ENCODE measurements at regions not wholly inside any gene's neighbourhood (a gene's known extent, or its start where the extent isn't known, plus 50 kb on each side); places are given as distances from the start of the nearest gene placed in this dataset.

DNA sequence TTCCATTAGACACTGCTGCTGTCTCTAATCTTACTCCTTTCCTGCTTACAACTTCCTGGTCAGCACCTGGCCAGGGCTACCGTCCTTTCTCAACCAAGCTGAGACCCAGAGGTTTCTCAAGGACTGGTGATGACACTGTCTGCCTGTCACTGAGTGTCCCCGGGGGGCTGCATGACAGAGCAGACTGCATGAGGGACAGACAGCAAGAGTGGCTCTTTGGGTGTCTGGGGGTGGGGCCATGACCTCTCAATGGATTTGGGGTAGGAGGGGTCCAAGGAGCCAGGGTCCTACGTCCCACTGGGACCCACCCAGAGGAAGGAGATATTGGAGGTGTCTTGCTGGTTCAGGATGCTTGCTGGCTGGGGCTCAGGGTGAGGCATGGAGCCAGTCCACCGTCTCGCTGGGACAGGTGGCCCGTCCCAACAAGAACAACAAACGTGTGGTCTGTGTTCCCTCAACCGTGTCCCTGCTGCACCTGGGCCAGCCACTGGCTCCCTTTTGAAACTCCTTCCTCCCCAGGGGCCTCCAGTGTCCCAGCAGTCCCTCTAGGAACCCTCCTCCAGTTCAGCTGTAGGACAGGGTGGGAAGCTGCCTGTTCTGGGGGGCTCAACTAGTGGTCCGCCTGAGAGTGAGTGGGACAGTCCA is 344.6 kb upstream of the AJAP1 start:
- DNase-seq (ENCODE audit: extremely low read depth, low read depth), result no peak
- TF ChIP-seq, protein P1, sequence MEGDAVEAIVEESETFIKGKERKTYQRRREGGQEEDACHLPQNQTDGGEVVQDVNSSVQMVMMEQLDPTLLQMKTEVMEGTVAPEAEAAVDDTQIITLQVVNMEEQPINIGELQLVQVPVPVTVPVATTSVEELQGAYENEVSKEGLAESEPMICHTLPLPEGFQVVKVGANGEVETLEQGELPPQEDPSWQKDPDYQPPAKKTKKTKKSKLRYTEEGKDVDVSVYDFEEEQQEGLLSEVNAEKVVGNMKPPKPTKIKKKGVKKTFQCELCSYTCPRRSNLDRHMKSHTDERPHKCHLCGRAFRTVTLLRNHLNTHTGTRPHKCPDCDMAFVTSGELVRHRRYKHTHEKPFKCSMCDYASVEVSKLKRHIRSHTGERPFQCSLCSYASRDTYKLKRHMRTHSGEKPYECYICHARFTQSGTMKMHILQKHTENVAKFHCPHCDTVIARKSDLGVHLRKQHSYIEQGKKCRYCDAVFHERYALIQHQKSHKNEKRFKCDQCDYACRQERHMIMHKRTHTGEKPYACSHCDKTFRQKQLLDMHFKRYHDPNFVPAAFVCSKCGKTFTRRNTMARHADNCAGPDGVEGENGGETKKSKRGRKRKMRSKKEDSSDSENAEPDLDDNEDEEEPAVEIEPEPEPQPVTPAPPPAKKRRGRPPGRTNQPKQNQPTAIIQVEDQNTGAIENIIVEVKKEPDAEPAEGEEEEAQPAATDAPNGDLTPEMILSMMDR (IDR thresholded peaks at IDR 0.05; ENCODE audit: low read depth, low read length, missing control alignments), result no peak
- no peak overlapping the region for H3K4me3 ChIP-seq (replicated peaks; ENCODE audit: low read depth, low read length)

DNA sequence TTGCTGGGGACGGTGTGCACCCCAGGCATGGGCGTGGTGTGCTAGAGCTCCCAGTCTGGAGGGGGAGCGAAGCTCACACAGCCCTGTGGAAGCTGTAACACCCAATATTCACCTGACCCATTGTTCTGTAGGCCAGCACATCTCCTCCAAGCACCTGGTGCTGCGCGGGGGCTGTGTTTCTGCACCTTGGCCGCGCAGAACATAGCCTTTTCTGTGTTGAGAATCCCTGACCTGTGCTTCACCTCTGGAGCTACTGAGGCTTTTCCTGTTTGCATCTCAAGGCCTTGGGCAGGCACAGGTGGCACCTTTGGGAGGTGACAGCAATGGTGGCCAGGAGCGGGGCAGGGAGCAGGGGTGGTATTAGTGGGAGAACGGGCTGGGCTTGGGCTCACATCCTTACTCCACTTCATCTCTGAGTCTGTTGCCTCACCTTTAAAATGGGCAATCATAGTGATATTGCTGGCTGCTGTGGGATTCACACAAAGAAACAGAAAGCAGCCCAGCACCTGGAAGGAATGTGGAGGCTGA is 343.9 kb upstream of the AJAP1 start:
- TF ChIP-seq, protein P1 (IDR thresholded peaks at IDR 0.05; ENCODE audit: low read depth, low read length, missing control alignments), result no peak
- no peak overlapping the region for H3K4me3 ChIP-seq (replicated peaks; ENCODE audit: low read depth, low read length)
- DNase-seq (ENCODE audit: extremely low read depth, low read depth), result no peak

DNA sequence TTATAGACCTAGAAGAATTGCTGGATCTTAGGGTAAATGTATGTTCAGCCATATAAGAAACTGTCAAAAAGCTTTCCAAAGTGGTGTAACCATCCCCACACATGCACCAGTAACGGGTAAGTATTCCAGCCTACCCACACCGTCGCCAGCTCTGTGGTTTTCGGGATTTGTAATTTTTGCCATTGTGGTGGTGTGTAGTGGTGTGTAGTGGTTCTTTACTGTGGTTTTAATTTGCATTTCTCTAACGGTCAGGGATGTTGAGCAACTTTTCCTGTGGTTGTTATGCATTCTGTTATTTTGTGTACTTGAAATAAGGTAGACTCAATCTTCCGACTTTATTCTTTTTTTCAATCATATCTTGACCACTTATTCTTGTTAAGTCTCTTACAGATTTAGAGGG is 342.4 kb upstream of the AJAP1 start:
- DNase-seq (ENCODE audit: extremely low read depth, low read depth), result no peak
- no peak overlapping the region for H3K4me3 ChIP-seq (replicated peaks; ENCODE audit: low read depth, low read length)

GRCh38 chr1:4315202-4315601 is 339.2 kb upstream of the AJAP1 start:
- DNase-seq (ENCODE audit: extremely low read depth, low read depth), result no peak
- TF ChIP-seq, protein P1 (IDR thresholded peaks at IDR 0.05; ENCODE audit: low read depth, low read length, missing control alignments), result no peak
- no peak overlapping the region for H3K4me3 ChIP-seq (replicated peaks; ENCODE audit: low read depth, low read length)

More for the DNA sequence above, 342.4 kb upstream of the AJAP1 start:
- TF ChIP-seq, protein P1 (IDR thresholded peaks at IDR 0.05; ENCODE audit: low read depth, low read length, missing control alignments), result no peak

GRCh38 chr1:4317207-4317606 is 337.2 kb upstream of the AJAP1 start:
- no peak overlapping the region for H3K4me3 ChIP-seq (replicated peaks; ENCODE audit: low read depth, low read length)
- DNase-seq (ENCODE audit: extremely low read depth, low read depth), result no peak
- TF ChIP-seq, protein P1 (IDR thresholded peaks at IDR 0.05; ENCODE audit: low read depth, low read length, missing control alignments), result no peak

DNA sequence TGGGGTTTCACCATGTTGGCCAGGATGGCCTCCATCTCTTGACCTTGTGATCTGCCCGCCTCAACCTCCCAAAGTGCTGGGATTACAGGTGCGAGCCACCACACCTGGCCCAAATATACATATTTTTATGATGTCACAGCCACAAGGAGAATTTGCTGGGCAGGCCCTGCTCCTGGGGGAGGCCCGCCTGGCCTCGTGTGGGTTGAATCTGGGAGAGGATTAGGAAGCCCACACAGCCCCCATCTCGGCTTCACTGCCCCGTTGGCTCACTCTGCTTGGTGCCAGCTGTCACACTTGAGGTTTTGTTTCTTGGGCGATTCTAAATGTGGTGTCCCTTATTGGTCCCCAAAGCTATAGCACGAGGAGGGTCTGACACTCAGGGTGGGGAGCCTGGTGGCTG is 335.7 kb upstream of the AJAP1 start:
- DNase-seq (ENCODE audit: extremely low read depth, low read depth), result no peak
- TF ChIP-seq, protein P1 (IDR thresholded peaks at IDR 0.05; ENCODE audit: low read depth, low read length, missing control alignments), result no peak
- no peak overlapping the region for H3K4me3 ChIP-seq (replicated peaks; ENCODE audit: low read depth, low read length)

GRCh38 chr1:4319496-4319895 is 334.9 kb upstream of the AJAP1 start:
- no peak overlapping the region for H3K4me3 ChIP-seq (replicated peaks; ENCODE audit: low read depth, low read length)
- DNase-seq (ENCODE audit: extremely low read depth, low read depth), result no peak
- TF ChIP-seq, protein P1 (IDR thresholded peaks at IDR 0.05; ENCODE audit: low read depth, low read length, missing control alignments), result no peak

Measured in HFF-Myc (cell line).